Fibroblast of skin of right quadriceps (primary cell): ENCODE measurements at regions not wholly inside any gene's neighbourhood (a gene's known extent, or its start where the extent isn't known, plus 50 kb on each side); places are given as distances from the start of the nearest gene placed in this dataset.
A peak's percentile ranks its signal among the peaks of the same experiment; 100 is the strongest.

Source experiments
- DNase-seq: peaks from one replicate; pipeline ENCODE4 v3.0.0-alpha.2; 2013

GRCh38 chr13:70874636-70875035, 766.4 kb upstream of the KLHL1 start:
- no peak for DNase-seq

- DNase-seq, result no peak
Measured at GRCh38 chr13:70864731-70865130, 756.5 kb upstream of the KLHL1 start.

DNA sequence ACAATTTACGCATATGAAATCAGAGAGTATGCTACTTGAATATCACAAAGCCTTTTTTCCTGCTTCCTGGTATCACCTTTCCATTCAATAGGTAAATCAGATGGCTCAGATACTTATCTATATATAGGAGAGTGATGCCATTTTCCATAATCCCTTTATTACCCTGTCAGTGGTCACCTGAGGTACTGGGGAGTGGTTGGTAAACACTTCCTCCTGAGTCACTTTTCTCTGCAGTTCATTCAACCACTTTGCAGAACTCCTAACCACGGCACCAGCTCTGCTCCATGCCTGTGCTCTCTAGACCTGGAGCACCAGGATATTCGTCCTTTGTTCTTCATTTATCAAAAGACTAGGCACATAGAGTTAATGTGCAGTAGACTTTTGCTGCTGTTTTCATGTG, 748.5 kb upstream of the KLHL1 start:
- no peak for DNase-seq

GRCh38 chr13:70856025-70856424, 747.8 kb upstream of the KLHL1 start:
- no peak for DNase-seq

GRCh38 chr13:70849222-70849621, 741.0 kb upstream of the KLHL1 start:
- no peak for DNase-seq

GRCh38 chr13:70844391-70845108, 736.3 kb upstream of the KLHL1 start:
- DNase-seq, result no peak

DNA sequence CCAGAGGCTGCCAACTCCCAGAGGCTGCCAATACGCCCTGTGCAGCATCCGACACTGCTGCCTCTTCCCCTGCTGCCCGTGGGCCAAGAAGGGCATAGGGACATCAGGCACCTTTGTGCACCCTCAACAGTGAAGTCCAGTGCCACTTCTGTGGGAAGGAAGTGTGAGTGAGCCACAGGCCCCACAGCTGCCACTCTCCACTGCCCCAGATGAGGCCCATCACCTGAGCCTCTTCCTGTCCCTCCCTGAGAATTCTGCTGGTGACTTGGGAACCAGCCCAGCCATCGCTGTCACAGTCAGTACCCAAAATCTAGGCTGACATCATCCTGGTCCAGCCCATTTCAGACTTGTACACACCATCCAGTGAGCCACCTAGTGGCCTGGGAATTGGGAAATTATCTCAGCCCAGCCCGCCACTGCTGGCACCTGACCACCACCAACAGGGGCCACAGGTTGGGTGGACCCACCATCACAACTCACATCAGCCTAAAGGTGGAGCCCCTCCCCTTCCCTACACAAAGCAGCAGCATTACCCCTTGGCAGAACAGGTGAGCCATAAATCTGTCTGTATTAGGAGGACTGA, 733.9 kb upstream of the KLHL1 start:
- no peak for DNase-seq

GRCh38 chr13:70841240-70842061, 733.2 kb upstream of the KLHL1 start:
- no peak for DNase-seq

DNA sequence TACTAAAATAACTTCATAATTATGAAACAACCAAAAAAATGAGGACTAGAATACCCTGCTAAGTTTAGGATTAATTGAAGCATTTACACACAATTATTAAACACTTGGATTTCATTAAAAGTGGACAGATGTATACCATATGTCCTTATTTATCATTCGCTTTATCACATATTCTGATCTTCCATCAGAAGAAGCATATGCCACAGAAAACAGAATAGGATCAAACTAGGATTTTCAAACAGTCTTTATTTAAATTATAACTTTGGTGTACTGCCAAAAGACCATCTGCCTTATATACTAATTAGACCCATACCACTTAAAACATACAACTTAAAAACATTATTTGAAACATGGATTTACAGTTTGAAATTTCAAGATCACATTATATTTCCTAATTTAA, 727.1 kb upstream of the KLHL1 start:
- DNase-seq, result no peak

DNA sequence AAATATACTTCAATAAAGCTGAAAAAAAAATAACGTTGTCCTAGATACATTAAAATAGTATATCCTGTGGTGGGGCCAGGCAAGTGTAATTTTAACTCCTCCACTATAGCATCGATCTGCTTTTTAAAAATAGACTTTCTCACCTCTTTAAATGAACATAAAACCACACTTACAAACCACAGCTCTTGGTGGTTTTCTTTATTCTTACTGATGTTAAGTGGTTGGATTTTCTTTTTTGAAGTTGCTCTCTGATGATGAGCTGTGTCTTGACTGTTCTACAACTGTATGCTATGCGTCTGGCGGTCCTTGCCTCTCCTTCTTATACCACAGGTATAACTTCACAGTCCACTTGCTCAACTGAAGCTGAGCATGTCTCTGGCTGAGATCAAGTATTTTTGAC, 721.5 kb upstream of the KLHL1 start:
- no peak for DNase-seq

DNA sequence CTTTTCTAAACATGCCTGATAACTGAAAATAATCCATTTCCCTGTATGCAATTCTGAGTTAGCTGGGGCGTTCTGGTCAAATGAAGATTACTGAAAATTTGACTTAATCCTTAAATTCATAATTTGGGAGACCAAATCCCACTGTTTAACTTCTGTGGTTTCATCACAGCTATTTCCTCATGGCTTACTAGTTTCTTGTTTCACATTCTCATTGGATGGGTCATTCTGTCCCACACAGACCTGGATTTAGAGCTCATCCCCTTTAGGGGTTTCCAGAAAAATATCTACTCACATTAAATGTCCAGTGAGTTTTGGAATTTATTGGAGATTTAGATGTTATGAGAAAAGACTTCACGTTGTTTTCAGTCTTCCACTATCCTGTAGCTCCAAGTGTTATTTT, 709.3 kb upstream of the KLHL1 start:
- DNase-seq, result peak; percentile 11

DNA sequence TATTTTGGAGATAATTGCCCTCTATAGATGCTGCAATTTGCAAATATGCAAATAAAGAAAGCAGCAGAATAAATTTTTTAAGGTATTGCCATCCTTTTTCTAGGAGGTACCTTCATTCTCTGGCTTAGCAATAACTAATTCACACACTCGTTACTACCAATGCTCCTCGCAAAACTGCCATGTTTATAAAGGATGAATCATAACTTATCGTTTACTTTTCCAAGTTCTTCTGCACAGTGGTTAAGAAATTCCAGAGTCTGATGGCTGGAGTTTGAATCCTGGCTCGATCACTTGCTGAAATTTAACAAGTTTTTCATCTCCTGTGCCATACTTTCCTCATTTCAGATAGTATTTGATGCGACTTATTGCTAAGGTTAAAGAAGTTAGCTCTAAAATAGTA, 708.6 kb upstream of the KLHL1 start:
- DNase-seq, result peak; percentile 1

DNA sequence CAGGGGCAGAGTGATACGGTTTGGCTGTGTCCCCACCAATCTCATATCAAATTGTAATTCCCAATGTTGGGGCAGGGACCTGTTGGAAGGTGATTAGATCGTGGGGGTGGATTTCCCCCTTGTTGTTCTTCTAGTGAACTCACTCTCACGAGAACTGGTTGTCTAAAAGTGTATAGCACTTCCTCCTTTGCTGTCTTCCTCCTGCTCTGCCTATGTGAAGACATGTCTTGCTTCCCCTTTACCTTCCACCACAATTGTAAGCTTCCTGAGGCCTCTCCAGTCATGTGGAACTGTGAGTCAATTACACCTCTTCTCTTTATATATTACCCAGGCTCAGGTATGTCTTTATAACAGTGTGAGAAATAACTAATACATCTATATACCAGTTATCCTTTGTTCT, 706.4 kb upstream of the KLHL1 start:
- no peak for DNase-seq

- DNase-seq, result peak; percentile 53
Measured at GRCh38 chr13:70812481-70812880, 704.2 kb upstream of the KLHL1 start.

GRCh38 chr13:70809588-70809987, 701.3 kb upstream of the KLHL1 start:
- no peak for DNase-seq

- DNase-seq, result no peak
Measured at GRCh38 chr13:70798385-70798784, 690.1 kb upstream of the KLHL1 start.

DNA sequence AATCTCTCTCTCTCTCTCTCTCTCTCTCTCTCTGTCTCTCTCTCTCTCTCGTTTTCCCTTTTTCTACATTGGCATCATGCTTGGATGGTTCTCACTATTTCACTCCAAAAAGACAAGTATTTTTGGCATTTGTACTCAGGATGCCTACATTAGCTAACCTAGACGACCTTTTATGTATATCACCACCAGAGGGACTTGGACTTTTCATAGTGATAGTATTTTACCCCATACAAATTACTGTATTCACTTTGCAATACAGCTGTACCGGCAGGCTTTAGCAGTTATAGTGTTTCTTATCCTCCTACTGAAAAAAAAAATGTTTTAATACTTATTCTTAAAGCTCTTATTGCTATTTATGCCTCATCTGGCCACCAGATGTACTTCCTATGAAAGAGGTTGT, 687.2 kb upstream of the KLHL1 start:
- DNase-seq, result no peak

DNA sequence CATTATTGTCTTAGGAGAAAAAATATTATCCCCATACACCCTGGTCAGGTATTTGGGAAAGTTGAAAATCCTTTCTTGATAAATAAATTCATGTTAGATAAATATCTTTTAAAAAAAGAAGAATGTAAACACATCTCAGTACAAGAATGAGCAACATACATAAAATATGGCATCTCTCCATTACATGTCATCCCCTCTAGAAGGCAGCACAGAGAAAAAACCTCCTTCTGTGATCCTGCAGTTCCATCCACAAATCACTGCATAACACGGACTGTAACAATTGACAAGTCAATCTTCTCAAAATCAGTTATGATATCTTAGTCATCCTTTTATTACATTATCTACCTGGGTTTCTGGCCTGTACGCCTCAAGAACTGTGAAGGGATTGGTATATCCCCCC, 683.9 kb upstream of the KLHL1 start:
- no peak for DNase-seq

GRCh38 chr13:70789751-70790150, 681.5 kb upstream of the KLHL1 start:
- DNase-seq, result no peak

DNA sequence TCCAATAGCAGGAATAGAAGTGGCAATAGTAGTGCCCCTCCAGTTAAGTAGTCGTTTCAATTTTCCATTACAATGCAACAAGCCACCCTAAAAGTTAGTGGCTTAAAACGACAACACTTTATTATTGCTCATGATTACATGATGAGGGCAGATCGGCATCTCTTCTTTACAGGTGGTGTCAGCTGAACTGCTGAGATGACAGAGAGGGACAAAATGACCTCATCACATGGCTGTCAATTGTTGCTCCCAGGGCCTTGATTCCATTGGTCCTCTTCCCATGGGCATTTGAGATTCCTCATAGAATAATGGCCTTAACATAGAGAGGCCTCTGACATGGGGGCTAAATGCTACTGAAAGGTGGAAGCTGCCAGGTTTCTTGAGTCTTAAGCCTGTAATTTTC, 679.8 kb upstream of the KLHL1 start:
- no peak for DNase-seq

DNA sequence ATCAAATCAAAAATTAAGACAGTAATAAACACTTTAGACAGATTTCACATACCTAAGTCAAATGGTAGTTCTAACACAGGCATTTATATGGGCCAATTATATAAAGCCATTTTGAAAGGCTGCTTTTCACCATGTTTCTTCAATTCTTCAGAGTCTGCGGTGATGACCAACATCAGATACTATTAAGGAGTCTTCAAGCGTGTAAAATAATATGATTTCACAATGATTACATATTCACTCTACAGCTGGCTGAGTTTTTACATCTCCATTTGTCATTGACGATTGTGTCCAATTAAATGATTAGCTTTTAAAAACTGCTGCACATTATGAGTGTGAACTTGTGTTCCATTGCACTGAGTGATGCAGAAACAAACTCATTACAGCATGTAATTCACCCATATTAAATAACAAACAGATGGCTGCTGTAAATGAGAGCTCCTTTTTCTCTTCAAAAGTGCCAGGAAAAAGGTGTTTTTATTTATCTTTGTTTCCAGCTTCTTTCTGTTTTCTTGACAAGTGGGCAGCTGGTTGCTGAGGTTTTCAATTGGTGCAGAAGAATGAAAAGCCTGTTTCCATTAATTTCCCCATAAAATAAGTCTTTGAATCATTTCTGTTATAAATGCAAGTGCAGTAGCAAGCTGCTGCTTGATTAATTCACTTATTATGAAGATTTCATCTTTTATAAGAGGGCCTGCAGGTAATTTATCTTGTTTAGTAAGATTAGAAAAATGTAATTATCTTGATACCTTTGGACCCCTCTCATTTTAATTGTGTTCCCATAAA, 676.1 kb upstream of the KLHL1 start:
- no peak for DNase-seq

GRCh38 chr13:70769817-70770216, 661.6 kb upstream of the KLHL1 start:
- DNase-seq, result no peak

DNA sequence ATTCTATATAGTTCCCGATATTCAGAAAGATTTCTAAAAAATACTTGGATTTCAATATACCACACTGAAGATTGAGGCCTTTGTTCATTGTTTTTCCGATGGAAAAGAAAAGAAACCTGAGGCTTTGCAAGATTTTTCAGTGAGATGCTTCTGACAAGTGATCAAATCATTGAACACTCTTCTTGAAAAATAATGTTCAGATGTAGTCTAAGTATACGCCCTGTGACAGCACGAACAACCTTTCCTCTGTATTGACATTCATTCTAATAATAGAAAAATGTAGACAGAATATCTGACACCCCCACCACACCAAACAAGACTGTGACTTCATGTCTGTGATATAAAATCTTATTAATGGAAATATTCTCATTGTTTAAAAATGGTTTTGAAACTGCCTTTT, 650.7 kb upstream of the KLHL1 start:
- DNase-seq, result no peak
